K562 (cell line): ENCODE measurements at regions not wholly inside any gene's neighbourhood (a gene's known extent, or its start where the extent isn't known, plus 50 kb on each side); places are given as distances from the start of the nearest gene placed in this dataset.

Experiments
- ATAC-seq: fragments of 200-7000 bp; cut with Tn5 transposase; 3 replicates; pipeline ENCODE4 v1.9.1; 2020; ENCODE audit warnings: moderate library complexity
- BruUV-seq: library from RNA; stranded (reverse); fragments of 400-500 nt; replicated peaks from 2 replicates; lab custom pipeline; 2021; lab: Mats Ljungman, UMichigan
- CTCF ChIA-PET: fragments of 300-600 bp; formaldehyde crosslinking; extraction: SDS; loops from one replicate; lab custom pipeline; 2021; ENCODE audit warnings: low intra/inter-chr PET ratio; lab: Yijun Ruan, JAX
- POLR2A ChIA-PET: fragments of 300-600, 350-650 bp; sonication (Branson Sonifier 250); formaldehyde crosslinking; extraction: SDS; loops from one replicate; lab custom pipeline; 2021; ENCODE audit warnings: antibody characterized with exemption, inconsistent platforms; lab: Yijun Ruan, JAX
- DNase-seq, 4 experiments: peaks; one replicate each; pipeline versions ENCODE4 v3.0.0 to v3.0.0-alpha.2; 2011 to 2018; ENCODE audit warnings: low spot score in 3 of 4, mixed read lengths in 3 of 4; ENCODE audit errors: extremely low read depth in 1 of 4
- FAIRE-seq: peaks from 2 replicates; lab custom pipeline; 2011; peaks lifted over from hg19 to GRCh38; lab: Jason Lieb, UNC
- H2AFZ ChIP-seq: 2 replicates; pipeline ENCODE4 v1.6.0; 2011; ENCODE audit warnings: low read depth, low read length, control low read depth, inconsistent platforms
- H3K27ac ChIP-seq: fragments of 200-600 bp; 3 replicates; pipeline ENCODE4 v1.8.0; 2011; ENCODE audit warnings: low read depth, mild to moderate bottlenecking, control low read depth, inconsistent platforms, low read length, moderate library complexity, mixed read lengths; ENCODE audit errors: extremely low read depth
- H3K27me3 ChIP-seq, 2 experiments: fragments of 300-600 bp in 1 of 2; 2 replicates in 1 of 2; 3 replicates in 1 of 2; pipeline versions ENCODE4 v1.6.0 to v1.8.0; 2011; ENCODE audit warnings: inconsistent platforms in 2 of 2, low read length in 2 of 2, mild to moderate bottlenecking in 1 of 2, mixed read lengths in 1 of 2, moderate library complexity in 1 of 2; ENCODE audit not compliant: control insufficient read depth in 2 of 2, insufficient read depth in 2 of 2
- H3K36me3 ChIP-seq: fragments of 300-600 bp; 3 replicates; pipeline ENCODE4 v1.8.0; 2011; ENCODE audit warnings: mild to moderate bottlenecking, low read length, inconsistent platforms; ENCODE audit not compliant: control insufficient read depth, insufficient read depth
- H3K4me1 ChIP-seq, 2 experiments: fragments of 200-600 bp in 1 of 2; replicated peaks in 1 of 2; 2 replicates in 1 of 2; 3 replicates in 1 of 2; pipeline versions ENCODE4 v1.5.1 to v1.8.0; 2011; ENCODE audit warnings: inconsistent platforms in 2 of 2, low read length in 2 of 2, mild to moderate bottlenecking in 1 of 2, mixed read lengths in 1 of 2, moderate library complexity in 1 of 2; ENCODE audit not compliant: control insufficient read depth in 2 of 2, insufficient read depth in 2 of 2
- H3K4me2 ChIP-seq: 2 replicates; pipeline ENCODE4 v1.6.1; 2011; ENCODE audit warnings: low read length, control low read depth, inconsistent platforms, mixed read lengths; ENCODE audit not compliant: insufficient read depth
- H3K4me3 ChIP-seq: fragments of 200-600 bp; sonication (generic), shearing (Covaris generic); 2 replicates; pipeline ENCODE4 v1.5.1; 2016; ENCODE audit warnings: control low read depth, inconsistent platforms
- H3K79me2 ChIP-seq: fragments of 200-600 bp; 3 replicates; pipeline ENCODE4 v1.8.0; 2011; ENCODE audit warnings: low read length, inconsistent platforms; ENCODE audit not compliant: control insufficient read depth, insufficient read depth
- H3K9ac ChIP-seq, 2 experiments: 2 replicates each; pipeline versions ENCODE4 v1.6.0 to v1.6.1; 2011; ENCODE audit warnings: low read depth in 2 of 2, low read length in 2 of 2, control low read depth in 1 of 2, inconsistent platforms in 1 of 2, mild to moderate bottlenecking in 1 of 2, mixed read lengths in 1 of 2; ENCODE audit not compliant: insufficient read depth in 1 of 2
- H3K9me1 ChIP-seq: one replicate; pipeline ENCODE4 v1.6.0; 2011; ENCODE audit warnings: inconsistent platforms, mild to moderate bottlenecking, low read length, moderate library complexity; ENCODE audit not compliant: control insufficient read depth, insufficient read depth
- H3K9me3 ChIP-seq: replicated peaks from 2 replicates; pipeline ENCODE4 v1.5.1; 2011; ENCODE audit warnings: low read depth, low read length, inconsistent platforms; ENCODE audit not compliant: control insufficient read depth, insufficient read depth
- H4K20me1 ChIP-seq: replicated peaks from 2 replicates; pipeline ENCODE4 v1.6.1; 2011; ENCODE audit warnings: low read length, inconsistent platforms, mixed read lengths; ENCODE audit not compliant: control insufficient read depth, insufficient read depth
- CBX8 ChIP-seq: fragments of 200-600 bp; sonication (generic); IDR thresholded peaks from 2 replicates; pipeline ENCODE4 v1.6.1; 2012; ENCODE audit warnings: borderline replicate concordance, mixed run types, low read depth, mild to moderate bottlenecking, moderate library complexity, mixed read lengths, low read length, control low read depth, inconsistent platforms; ENCODE audit not compliant: poor library complexity, severe bottlenecking; ENCODE audit errors: extremely low read depth
- DACH1 ChIP-seq: fragments of 450-650 bp; IDR thresholded peaks from 2 replicates; pipeline ENCODE4 v1.6.1; 2018; ENCODE audit not compliant: partially characterized antibody
- EZH2 ChIP-seq: IDR thresholded peaks from 2 replicates; pipeline ENCODE4 v1.6.1; 2012; ENCODE audit warnings: low read depth, mild to moderate bottlenecking, inconsistent platforms, low read length, borderline replicate concordance
- HIVEP1 ChIP-seq: fragments of 250-450 bp; sonication (Bioruptor Pico); IDR thresholded peaks from 2 replicates; pipeline ENCODE4 v1.4.0; 2020; ENCODE audit warnings: mild to moderate bottlenecking
- ID3 ChIP-seq, 2 experiments: fragments of 250-450 bp in 1 of 2; fragments of 450-650 bp in 1 of 2; sonication (Bioruptor Pico) in 1 of 2; IDR thresholded peaks; 2 replicates each; pipeline versions ENCODE4 v1.6.1 to v1.8.0; 2016 to 2021; ENCODE audit warnings: mild to moderate bottlenecking in 2 of 2, moderate library complexity in 2 of 2, missing compliant biosample characterization in 1 of 2, missing genetic modification characterization in 1 of 2
- MTA2 ChIP-seq: fragments of 450-650 bp; IDR thresholded peaks from 2 replicates; pipeline ENCODE4 v1.6.1; 2016; ENCODE audit warnings: low read depth
- PHF8 ChIP-seq: fragments of 200-600 bp; sonication (generic); IDR thresholded peaks from 2 replicates; pipeline ENCODE4 v1.6.1; 2012; ENCODE audit warnings: mixed run types, mild to moderate bottlenecking, inconsistent platforms, low read length, moderate library complexity, borderline replicate concordance
- POLR3A ChIP-seq: IDR thresholded peaks from 2 replicates; pipeline ENCODE4 v1.6.1; 2011; ENCODE audit warnings: borderline replicate concordance, mild to moderate bottlenecking, moderate library complexity; ENCODE audit not compliant: insufficient read length, insufficient read depth; ENCODE audit errors: extremely low read depth
- PRMT5 ChIP-seq: sonication (generic); formaldehyde crosslinking; IDR thresholded peaks from 2 replicates; pipeline ENCODE4 v1.5.0; 2020; ENCODE audit warnings: missing genetic modification reagents
- REST ChIP-seq, 2 experiments: fragments of 450-650 bp; formaldehyde crosslinking in 1 of 2; IDR thresholded peaks; 2 replicates each; pipeline versions ENCODE4 v1.4.0 to v1.6.1; 2014 to 2020; ENCODE audit warnings: mild to moderate bottlenecking in 2 of 2, borderline replicate concordance in 1 of 2, low read depth in 1 of 2
- THAP7 ChIP-seq: fragments of 250-450 bp; sonication (Bioruptor Pico); IDR thresholded peaks from 2 replicates; pipeline ENCODE4 v1.5.0; 2021
- TRIM28 ChIP-seq: fragments of 450-650 bp; IDR thresholded peaks from 2 replicates; pipeline ENCODE4 v1.6.1; 2017
- U2AF1 ChIP-seq: fragments of 200-400 bp; formaldehyde crosslinking; optimal IDR thresholded peaks from 2 replicates; pipeline ENCODE3; 2017; ENCODE audit warnings: mild to moderate bottlenecking, low read depth, low read length, moderate library complexity
- WGBS: fragments of 100-300 bp; shearing (Covaris generic); methylation state at CpG from one replicate; pipeline ENCODE4 v1.1.6; 2016; ENCODE audit warnings: low coverage, mixed read lengths; ENCODE audit not compliant: insufficient coverage; ENCODE audit errors: missing lambda C conversion rate; 5-methylcytosine and 5-hydroxymethylcytosine counted together
- in situ Hi-C: fragments of 300-500 bp; cut with MboI; formaldehyde crosslinking; loops from 4 replicates; pipeline ENCODE4 v1.15.0; 2018; ENCODE audit warnings: inconsistent platforms, mixed read lengths
- intact Hi-C: fragments of 100-400 bp; cut with micrococcal nuclease; formaldehyde crosslinking; loops from 2 replicates; pipeline ENCODE4 v1.14.2; 2022

GRCh38 chr12:91884230-91884629 is 261.4 kb downstream of the BTG1 start:
- CTCF ChIA-PET: interaction anchor here (1.0 kb wide), 1 partner anchor 260 kb away, joined by 4 read pairs; no protein-coding TSS in a partner anchor
- no TSS peak for BruUV-seq
- TF ChIP-seq TRIM28 (no peak), THAP7 (CRISPR knock-in tag) (no peak), POLR3A (no peak), DACH1 (peak; percentile 35), PHF8 (no peak), PRMT5 (CRISPR knock-in tag) (no peak), CBX8 (no peak), EZH2 (no peak), MTA2 (no peak), U2AF1 (no peak), REST (IDR thresholded peaks at IDR 0.05; ENCODE audit: borderline replicate concordance) (peak; percentile 34; the same call in 1 of the 2 replicates), REST (CRISPR knock-in tag; IDR thresholded peaks at IDR 0.05; ENCODE audit: low read depth) (no peak), ID3 (CRISPR knock-in tag; IDR thresholded peaks at IDR 0.05) (no peak), ID3 (tag; IDR thresholded peaks at IDR 0.05) (no peak), HIVEP1 (CRISPR knock-in tag) (no peak)

More at GRCh38 chr12:91884230-91884629, 261.4 kb downstream of the BTG1 start:
- no peak for DNase-seq
- Histone ChIP-seq H3K9me1 (no peaks in the 10 kb centered on the region), H3K4me3 (no peak overlapping the region), H2AFZ (no peak overlapping the region), H3K4me1 (no peaks in the 10 kb centered on the region), H3K9ac (no peak overlapping the region), H3K79me2 (no peaks in the 10 kb centered on the region), H3K27ac (no peak overlapping the region), H3K36me3 (no peaks in the 10 kb centered on the region), H4K20me1 (no peaks in the 10 kb centered on the region), H3K9me3 (no peaks in the 10 kb centered on the region), H3K4me2 (no peak overlapping the region), H3K27me3 (no peaks in the 10 kb centered on the region)
- POLR2A ChIA-PET: interaction anchor here (0.6 to 3.7 kb wide), 4 partner anchors 8 to 261 kb away, joined by 3 to 17 read pairs (median 4); partner anchors contain the start of gene BTG1
- ATAC-seq: no peak
- in situ Hi-C loops (no loop called here), intact Hi-C loops (loop anchor here (2.0 kb wide), 1 partner anchor 261 kb away; the partner anchor contains the start of gene BTG1)
- FAIRE-seq: no peak
- 39% methylated on average over 3 of the region's 3 CpGs for WGBS
